ENCODE measurements at regions not wholly inside any gene's neighbourhood (a gene's known extent, or its start where the extent isn't known, plus 50 kb on each side); places are given as distances from the start of the nearest gene placed in this dataset.

DNA sequence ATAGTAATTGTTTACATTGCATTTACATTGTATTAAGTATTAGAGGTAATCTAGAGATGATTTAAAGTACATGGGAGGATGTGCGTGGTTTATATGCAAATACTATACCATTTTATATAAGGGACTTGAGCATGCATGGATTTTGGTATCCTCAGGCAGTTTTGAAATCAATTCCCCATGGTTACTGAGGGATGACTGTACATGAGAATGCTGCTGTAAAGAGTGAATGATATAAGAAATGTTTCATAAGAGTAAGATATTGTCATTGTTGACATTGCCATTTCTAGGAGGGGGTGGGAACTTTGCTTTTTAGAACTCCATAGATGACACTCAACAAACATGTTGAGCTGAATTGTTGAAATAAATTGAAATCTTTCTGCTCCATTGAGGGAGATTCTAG is 185.0 kb downstream of the SEMA6A start:
- Histone ChIP-seq H3K4me1 (ENCODE audit: control insufficient read depth, insufficient read depth, low read length) (no peaks in the 10 kb centered on the region), H3K27ac (ENCODE audit: low read length) (no peak overlapping the region), H3K27me3 (ENCODE audit: control insufficient read depth, insufficient read depth) (no peaks in the 10 kb centered on the region), H3K4me3 (ENCODE audit: low read length) (no peak overlapping the region), H3K9me3 (ENCODE audit: control insufficient read depth, low read length) (no peaks in the 10 kb centered on the region)
- WGBS, result 97% methylated on average over 1 of the region's 1 CpG
- no peak for DNase-seq
- intact Hi-C loops (cut with DNase I), result no loop called here
- ATAC-seq, result no peak

DNA sequence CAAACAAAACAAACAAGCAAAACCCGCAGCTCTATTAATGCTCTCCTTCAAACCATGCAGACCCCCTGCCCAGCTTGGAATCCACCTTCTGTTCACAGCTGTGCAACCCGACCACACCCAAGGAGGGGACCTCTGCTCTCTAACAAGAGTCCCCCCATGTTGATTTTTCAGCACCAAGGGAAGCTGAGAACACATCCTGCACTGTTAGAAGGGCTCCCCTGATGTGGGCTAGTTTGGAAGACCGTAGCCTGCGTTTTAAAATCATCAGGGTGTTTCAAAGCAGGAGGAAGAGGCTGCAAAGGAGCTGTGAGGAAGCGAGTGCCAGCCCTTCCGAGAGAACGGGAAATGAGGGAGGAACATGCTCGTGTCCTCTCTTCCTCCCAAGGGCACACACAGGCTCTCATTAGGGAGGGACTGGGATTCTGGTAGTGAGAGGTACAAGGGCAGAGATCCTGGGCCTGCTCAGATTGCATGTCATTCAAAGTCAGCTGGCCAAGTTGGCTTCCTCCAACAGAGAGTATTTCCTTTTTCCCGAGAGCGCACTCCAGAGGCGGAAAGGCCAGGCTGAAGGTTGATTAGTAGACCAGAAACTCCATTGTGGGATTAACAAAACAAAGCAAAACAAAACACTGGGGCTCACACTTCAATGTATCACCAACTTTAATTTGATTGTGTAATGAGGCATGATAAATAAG is 185.9 kb downstream of the SEMA6A start:
- no peak overlapping the region for H3K4me3 ChIP-seq (ENCODE audit: low read length)
- H3K9me3 ChIP-seq (ENCODE audit: control insufficient read depth, low read length), result no peaks in the 10 kb centered on the region
- peak in 1 of 3 donors; percentile 42 for DNase-seq
- H3K27ac ChIP-seq (ENCODE audit: low read length), result no peak overlapping the region
- intact Hi-C loops (cut with DNase I), result no loop called here
- H3K4me1 ChIP-seq (ENCODE audit: control insufficient read depth, insufficient read depth, low read length), result no peaks in the 10 kb centered on the region
- no peaks in the 10 kb centered on the region for H3K27me3 ChIP-seq (ENCODE audit: control insufficient read depth, insufficient read depth)
- 61% methylated on average over 11 of the region's 11 CpGs for WGBS
- ATAC-seq, result peak; percentile 90 to 98

GRCh38 chr5:116387738-116388137 is 186.9 kb downstream of the SEMA6A start:
- 98% methylated on average over 3 of the region's 3 CpGs for WGBS
- ATAC-seq (no peak), DNase-seq (no peak)
- H3K27me3 ChIP-seq (ENCODE audit: control insufficient read depth, insufficient read depth), result no peaks in the 10 kb centered on the region
- no peak overlapping the region for H3K27ac ChIP-seq (ENCODE audit: low read length)
- no peak overlapping the region for H3K4me3 ChIP-seq (ENCODE audit: low read length)
- H3K4me1 ChIP-seq (ENCODE audit: control insufficient read depth, insufficient read depth, low read length), result peaks cover 3% of the 10 kb centered on the region
- no peaks in the 10 kb centered on the region for H3K9me3 ChIP-seq (ENCODE audit: control insufficient read depth, low read length)
- intact Hi-C loops (cut with DNase I), result no loop called here

DNA sequence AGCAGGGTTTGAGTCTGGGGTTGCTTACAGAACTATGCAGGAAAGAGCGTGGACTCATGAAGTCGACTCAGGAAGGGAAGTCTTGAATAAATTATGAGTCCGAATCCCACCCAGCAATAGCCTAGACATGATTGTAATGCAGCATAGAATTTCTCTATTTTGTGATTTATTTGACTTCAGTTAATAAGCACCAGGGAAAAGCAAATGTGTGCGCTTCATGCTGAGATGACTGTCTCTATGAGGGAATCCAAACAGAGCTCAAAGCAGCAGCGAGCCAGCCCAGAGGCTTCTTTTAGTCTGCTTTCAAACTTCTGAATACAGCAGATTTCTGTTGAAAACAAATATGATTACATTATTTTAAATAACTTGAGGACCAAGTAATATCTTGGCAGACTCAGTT is 188.0 kb downstream of the SEMA6A start:
- Histone ChIP-seq H3K4me1 (ENCODE audit: control insufficient read depth, insufficient read depth, low read length) (peaks cover 4% of the 10 kb centered on the region), H3K4me3 (ENCODE audit: low read length) (no peak overlapping the region), H3K27me3 (ENCODE audit: control insufficient read depth, insufficient read depth) (no peaks in the 10 kb centered on the region), H3K9me3 (ENCODE audit: control insufficient read depth, low read length) (no peaks in the 10 kb centered on the region), H3K27ac (ENCODE audit: low read length) (no peak overlapping the region)
- no peak for DNase-seq
- 84% methylated on average over 5 of the region's 5 CpGs for WGBS
- no peak for ATAC-seq
- intact Hi-C loops (cut with DNase I), result no loop called here

DNA sequence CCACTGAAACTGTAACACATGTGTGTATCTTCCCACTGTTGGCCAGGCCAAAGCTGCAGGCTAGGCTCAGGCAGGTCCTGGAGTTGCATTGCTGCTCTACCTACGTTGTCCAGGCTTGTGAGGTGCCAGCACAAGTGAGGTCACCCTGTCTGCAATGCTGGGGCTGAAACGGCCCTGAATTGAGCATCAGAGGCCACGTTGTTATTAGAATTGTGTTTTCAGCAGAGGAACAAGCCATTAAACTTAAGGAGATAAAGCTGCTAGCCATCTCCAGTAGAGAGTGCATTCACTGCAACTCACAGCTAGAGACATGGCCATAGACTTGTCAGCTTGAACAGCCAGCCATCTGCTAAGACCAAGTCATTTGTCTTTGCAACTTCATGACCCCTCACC is 191.8 kb downstream of the SEMA6A start:
- DNase-seq, result no peak
- no peaks in the 10 kb centered on the region for H3K27me3 ChIP-seq (ENCODE audit: control insufficient read depth, insufficient read depth)
- no peak overlapping the region for H3K4me3 ChIP-seq (ENCODE audit: low read length)
- peak in 1 of 2 donors; percentile 46 for ATAC-seq
- no peaks in the 10 kb centered on the region for H3K9me3 ChIP-seq (ENCODE audit: control insufficient read depth, low read length)
- peaks cover 4% of the 10 kb centered on the region for H3K4me1 ChIP-seq (ENCODE audit: control insufficient read depth, insufficient read depth, low read length)
- H3K27ac ChIP-seq (ENCODE audit: low read length), result no peak overlapping the region
- 47% methylated on average over 3 of the region's 3 CpGs for WGBS
- intact Hi-C loops (cut with DNase I), result no loop called here

DNA sequence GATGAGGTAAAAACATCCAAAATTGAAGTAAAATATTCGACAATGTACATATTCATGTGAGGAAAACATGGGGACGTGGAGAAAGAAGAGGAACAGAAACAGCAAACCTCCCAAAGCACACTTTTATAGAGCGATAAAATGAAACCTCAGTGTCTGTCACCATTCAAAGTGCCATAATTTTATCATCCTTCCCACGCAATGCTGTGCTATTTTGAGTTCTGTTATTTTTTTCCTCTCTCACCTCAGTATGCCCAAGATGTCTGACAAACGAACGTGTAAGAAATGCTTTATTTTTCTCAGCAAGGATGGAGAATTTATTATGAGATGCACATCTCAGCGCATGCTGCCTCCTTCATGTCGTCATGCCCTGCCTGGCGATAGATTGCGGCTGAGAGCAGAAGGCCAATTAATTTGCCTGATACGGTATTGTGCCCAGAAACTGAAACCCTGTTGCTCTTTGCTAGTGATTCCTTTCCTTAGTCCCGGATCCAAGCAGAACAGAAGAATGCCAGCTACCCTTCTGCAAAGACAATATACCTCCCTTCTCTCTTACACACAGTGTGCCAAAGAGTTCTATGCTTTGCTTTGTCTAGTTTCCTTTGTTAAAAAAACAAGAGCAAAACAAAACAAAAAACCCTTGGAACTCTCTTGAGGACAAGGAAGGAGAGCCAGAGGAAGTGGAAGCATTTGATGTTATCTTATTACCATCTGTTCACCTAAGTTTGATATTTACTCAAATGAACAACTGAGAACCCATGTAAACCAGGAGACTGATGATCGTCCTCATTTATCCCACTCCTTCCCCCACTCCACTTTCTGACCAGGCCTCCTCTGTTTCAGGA is 192.4 kb downstream of the SEMA6A start:
- H3K27ac ChIP-seq (ENCODE audit: low read length), result no peak overlapping the region
- peaks cover 4% of the 10 kb centered on the region for H3K4me1 ChIP-seq (ENCODE audit: control insufficient read depth, insufficient read depth, low read length)
- intact Hi-C loops (cut with DNase I), result no loop called here
- no peaks in the 10 kb centered on the region for H3K27me3 ChIP-seq (ENCODE audit: control insufficient read depth, insufficient read depth)
- 64% methylated on average over 13 of the region's 13 CpGs for WGBS
- DNase-seq (no peak), ATAC-seq (peak in 1 of 2 donors; percentile 26)
- H3K9me3 ChIP-seq (ENCODE audit: control insufficient read depth, low read length), result no peaks in the 10 kb centered on the region
- H3K4me3 ChIP-seq (ENCODE audit: low read length), result no peak overlapping the region

DNA sequence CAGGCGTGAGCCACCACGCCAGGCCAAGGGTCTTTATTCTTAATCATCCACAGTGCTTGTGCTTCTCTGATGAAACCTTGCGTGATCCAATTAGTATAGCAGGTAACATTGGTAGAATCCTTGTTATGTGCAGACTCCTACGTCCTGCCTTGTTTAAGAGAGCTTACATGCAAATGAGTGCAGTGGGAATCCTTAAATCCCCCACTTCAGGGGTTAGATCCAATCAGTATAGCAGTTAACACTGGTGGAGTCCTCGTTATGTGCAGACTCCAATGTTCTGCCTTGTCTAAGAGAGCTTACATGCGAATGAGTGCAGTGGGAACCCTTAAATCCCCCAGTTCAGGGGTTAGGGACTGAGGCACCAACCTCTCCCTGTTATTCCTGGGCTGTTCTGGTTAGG is 193.4 kb downstream of the SEMA6A start:
- H3K4me1 ChIP-seq (ENCODE audit: control insufficient read depth, insufficient read depth, low read length), result peaks cover 4% of the 10 kb centered on the region
- no peak overlapping the region for H3K4me3 ChIP-seq (ENCODE audit: low read length)
- intact Hi-C loops (cut with DNase I), result no loop called here
- no peaks in the 10 kb centered on the region for H3K9me3 ChIP-seq (ENCODE audit: control insufficient read depth, low read length)
- WGBS, result 99% methylated on average over 6 of the region's 6 CpGs
- DNase-seq (no peak), ATAC-seq (no peak)
- H3K27ac ChIP-seq (ENCODE audit: low read length), result no peak overlapping the region
- no peaks in the 10 kb centered on the region for H3K27me3 ChIP-seq (ENCODE audit: control insufficient read depth, insufficient read depth)

GRCh38 chr5:116380621-116381020 is 194.0 kb downstream of the SEMA6A start:
- no peak for ATAC-seq
- DNase-seq, result no peak
- WGBS, result 97% methylated on average over 2 of the region's 2 CpGs
- Histone ChIP-seq H3K9me3 (ENCODE audit: control insufficient read depth, low read length) (no peaks in the 10 kb centered on the region), H3K27ac (ENCODE audit: low read length) (no peak overlapping the region), H3K4me1 (ENCODE audit: control insufficient read depth, insufficient read depth, low read length) (peaks cover 4% of the 10 kb centered on the region), H3K27me3 (ENCODE audit: control insufficient read depth, insufficient read depth) (no peaks in the 10 kb centered on the region), H3K4me3 (ENCODE audit: low read length) (no peak overlapping the region)
- intact Hi-C loops (cut with DNase I), result no loop called here

DNA sequence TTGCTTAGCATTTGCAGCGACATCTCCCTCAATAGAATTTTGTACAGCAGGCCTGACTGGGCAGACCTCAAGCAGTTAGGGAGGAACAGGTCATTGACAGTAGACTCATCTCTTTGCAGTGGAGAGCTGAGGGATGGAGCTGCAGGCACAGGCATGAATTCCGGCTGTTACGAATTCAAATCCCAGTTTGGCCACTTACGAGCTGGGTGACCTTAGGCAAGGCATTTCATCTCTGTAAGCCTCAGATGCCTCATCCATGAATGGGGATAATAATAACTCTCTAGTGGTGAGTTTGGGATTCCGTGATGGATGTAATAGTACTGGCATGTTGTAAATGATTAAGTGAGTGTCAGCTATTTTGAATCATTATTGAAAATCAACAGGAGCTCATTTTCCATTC is 195.3 kb downstream of the SEMA6A start:
- Histone ChIP-seq H3K27me3 (ENCODE audit: control insufficient read depth, insufficient read depth) (no peaks in the 10 kb centered on the region), H3K27ac (ENCODE audit: low read length) (no peak overlapping the region), H3K4me3 (ENCODE audit: low read length) (no peak overlapping the region), H3K9me3 (ENCODE audit: control insufficient read depth, low read length) (no peaks in the 10 kb centered on the region), H3K4me1 (ENCODE audit: control insufficient read depth, insufficient read depth, low read length) (peaks cover 4% of the 10 kb centered on the region)
- 98% methylated on average over 5 of the region's 5 CpGs for WGBS
- DNase-seq (no peak), ATAC-seq (no peak)
- intact Hi-C loops (cut with DNase I), result no loop called here

DNA sequence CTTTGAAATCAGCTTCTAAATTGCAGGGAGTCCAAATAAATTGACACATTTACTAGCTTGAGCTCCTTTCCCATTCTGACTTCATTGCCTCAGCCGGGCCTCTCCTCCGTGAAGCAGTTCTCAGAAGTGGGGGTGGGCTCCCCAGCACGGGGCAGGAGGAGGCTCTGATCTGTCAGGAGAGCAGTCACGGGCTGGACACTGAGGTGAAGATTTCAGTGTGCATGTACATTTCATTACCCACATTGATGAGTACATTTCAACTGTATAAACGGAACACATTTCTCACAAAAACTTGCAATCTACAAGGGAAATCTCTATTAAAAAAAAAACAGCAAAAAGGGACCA is 195.9 kb downstream of the SEMA6A start:
- DNase-seq, result no peak
- H3K9me3 ChIP-seq (ENCODE audit: control insufficient read depth, low read length), result no peaks in the 10 kb centered on the region
- H3K27me3 ChIP-seq (ENCODE audit: control insufficient read depth, insufficient read depth), result no peaks in the 10 kb centered on the region
- no peak for ATAC-seq
- peaks cover 4% of the 10 kb centered on the region for H3K4me1 ChIP-seq (ENCODE audit: control insufficient read depth, insufficient read depth, low read length)
- 86% methylated on average over 5 of the region's 5 CpGs for WGBS
- no peak overlapping the region for H3K4me3 ChIP-seq (ENCODE audit: low read length)
- H3K27ac ChIP-seq (ENCODE audit: low read length), result no peak overlapping the region
- intact Hi-C loops (cut with DNase I), result no loop called here

DNA sequence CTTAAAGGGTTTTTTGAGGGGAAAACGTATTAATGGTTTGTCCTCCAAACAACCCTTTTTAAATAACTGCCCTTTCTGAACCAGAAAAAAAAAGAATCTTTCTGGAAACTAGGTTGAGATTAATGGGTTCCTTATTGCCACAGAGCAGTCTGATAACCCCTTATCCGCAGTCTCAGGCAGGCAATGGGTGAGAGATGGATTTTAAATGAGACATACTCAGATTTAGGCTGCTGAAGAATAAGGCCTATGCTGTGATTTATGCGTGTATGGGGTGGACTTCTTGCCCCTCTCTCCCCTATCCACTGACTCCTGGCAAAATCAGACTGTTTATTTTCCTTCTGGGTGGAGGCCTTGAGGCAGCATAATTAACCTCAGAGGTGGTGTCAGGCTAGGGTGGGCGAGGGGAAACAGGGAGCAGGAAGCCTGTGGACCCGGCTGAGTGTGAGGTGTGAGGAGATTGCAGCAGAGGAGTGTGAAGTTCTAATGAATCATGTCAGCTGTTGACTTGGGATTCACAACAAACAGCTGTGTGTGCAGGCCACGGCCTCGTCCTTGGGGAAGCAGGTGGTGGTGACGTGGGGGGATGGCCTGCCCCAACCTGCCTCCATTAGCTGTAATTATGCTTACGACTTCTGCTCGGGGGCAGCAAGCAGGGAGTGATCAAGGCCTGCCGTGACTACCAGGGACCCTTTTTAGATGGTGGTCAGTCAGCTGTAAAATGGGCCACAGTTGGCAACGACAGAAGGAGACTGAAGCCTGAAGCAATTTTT is 196.4 kb downstream of the SEMA6A start:
- DNase-seq, result no peak
- peak; percentile 26 to 63 for ATAC-seq
- no peaks in the 10 kb centered on the region for H3K9me3 ChIP-seq (ENCODE audit: control insufficient read depth, low read length)
- H3K27me3 ChIP-seq (ENCODE audit: control insufficient read depth, insufficient read depth), result no peaks in the 10 kb centered on the region
- WGBS, result 72% methylated on average over 12 of the region's 12 CpGs
- no peak overlapping the region for H3K27ac ChIP-seq (ENCODE audit: low read length)
- H3K4me3 ChIP-seq (ENCODE audit: low read length), result no peak overlapping the region
- intact Hi-C loops (cut with DNase I), result no loop called here
- peaks cover 4% of the 10 kb centered on the region for H3K4me1 ChIP-seq (ENCODE audit: control insufficient read depth, insufficient read depth, low read length)

Measured in right cardiac atrium (tissue), 5 donors.